GM23338 (cell line): ENCODE measurements at regions not wholly inside any gene's neighbourhood (a gene's known extent, or its start where the extent isn't known, plus 50 kb on each side); places are given as distances from the start of the nearest gene placed in this dataset.

Experiments
- CREB1 ChIP-seq: fragments of 250-450 bp; sonication (Bioruptor Pico); IDR thresholded peaks from 2 replicates; pipeline ENCODE4 v1.5.0; 2020; ENCODE audit warnings: low read depth, mild to moderate bottlenecking, moderate library complexity
- CTCF ChIP-seq, 2 experiments: fragments of 200-600 bp in 1 of 2; sonication (generic) in 1 of 2; conservative IDR thresholded peaks; 2 replicates each; pipeline versions ENCODE4 v1.5.1 to v1.6.1; 2016 to 2017; ENCODE audit warnings: antibody characterized with exemption in 2 of 2, low read depth in 2 of 2, mild to moderate bottlenecking in 2 of 2, moderate library complexity in 1 of 2
- ETS1 ChIP-seq: IDR thresholded peaks from 2 replicates; pipeline ENCODE4 v1.6.1; 2016; ENCODE audit warnings: antibody characterized with exemption
- EZH2 ChIP-seq: fragments of 200-600 bp; sonication (generic); IDR thresholded peaks from one replicate; pipeline ENCODE4 v1.8.0; 2017; ENCODE audit warnings: antibody characterized with exemption, mild to moderate bottlenecking, low read depth; ENCODE audit not compliant: unreplicated experiment
- EZH2phosphoT487 ChIP-seq: fragments of 200-600 bp; sonication (generic); IDR thresholded peaks from one replicate; pipeline ENCODE4 v1.8.1; 2018; ENCODE audit warnings: antibody characterized with exemption; ENCODE audit not compliant: unreplicated experiment
- JUNB ChIP-seq: IDR thresholded peaks from one replicate; pipeline ENCODE4 v1.6.1; 2016; ENCODE audit warnings: antibody characterized with exemption; ENCODE audit not compliant: unreplicated experiment
- POLR2AphosphoS5 ChIP-seq: IDR thresholded peaks from 2 replicates; pipeline ENCODE4 v1.6.1; 2016; ENCODE audit warnings: antibody characterized with exemption, low read depth
- STAT1 ChIP-seq: IDR thresholded peaks from one replicate; pipeline ENCODE4 v1.6.1; 2016; ENCODE audit warnings: antibody characterized with exemption; ENCODE audit not compliant: unreplicated experiment
- ZNF331 ChIP-seq: fragments of 250-450 bp; sonication (Bioruptor Pico); IDR thresholded peaks from 2 replicates; pipeline ENCODE4 v1.5.0; 2020; ENCODE audit warnings: low read depth, mild to moderate bottlenecking, moderate library complexity
- TF ChIP-seq, protein P1 (sequence below): IDR thresholded peaks from one replicate; pipeline ENCODE4 v1.6.1; 2018; ENCODE audit warnings: antibody characterized with exemption; ENCODE audit not compliant: unreplicated experiment

- TF ChIP-seq CTCF (conservative IDR thresholded peaks at IDR 0.05; ENCODE audit: low read depth in 2 of 2), result peak; percentile 74 to 84
- TF ChIP-seq EZH2, result no peak
- TF ChIP-seq POLR2AphosphoS5, result no peak
- TF ChIP-seq CREB1, result no peak
- TF ChIP-seq EZH2phosphoT487, result no peak
- TF ChIP-seq, protein P1, sequence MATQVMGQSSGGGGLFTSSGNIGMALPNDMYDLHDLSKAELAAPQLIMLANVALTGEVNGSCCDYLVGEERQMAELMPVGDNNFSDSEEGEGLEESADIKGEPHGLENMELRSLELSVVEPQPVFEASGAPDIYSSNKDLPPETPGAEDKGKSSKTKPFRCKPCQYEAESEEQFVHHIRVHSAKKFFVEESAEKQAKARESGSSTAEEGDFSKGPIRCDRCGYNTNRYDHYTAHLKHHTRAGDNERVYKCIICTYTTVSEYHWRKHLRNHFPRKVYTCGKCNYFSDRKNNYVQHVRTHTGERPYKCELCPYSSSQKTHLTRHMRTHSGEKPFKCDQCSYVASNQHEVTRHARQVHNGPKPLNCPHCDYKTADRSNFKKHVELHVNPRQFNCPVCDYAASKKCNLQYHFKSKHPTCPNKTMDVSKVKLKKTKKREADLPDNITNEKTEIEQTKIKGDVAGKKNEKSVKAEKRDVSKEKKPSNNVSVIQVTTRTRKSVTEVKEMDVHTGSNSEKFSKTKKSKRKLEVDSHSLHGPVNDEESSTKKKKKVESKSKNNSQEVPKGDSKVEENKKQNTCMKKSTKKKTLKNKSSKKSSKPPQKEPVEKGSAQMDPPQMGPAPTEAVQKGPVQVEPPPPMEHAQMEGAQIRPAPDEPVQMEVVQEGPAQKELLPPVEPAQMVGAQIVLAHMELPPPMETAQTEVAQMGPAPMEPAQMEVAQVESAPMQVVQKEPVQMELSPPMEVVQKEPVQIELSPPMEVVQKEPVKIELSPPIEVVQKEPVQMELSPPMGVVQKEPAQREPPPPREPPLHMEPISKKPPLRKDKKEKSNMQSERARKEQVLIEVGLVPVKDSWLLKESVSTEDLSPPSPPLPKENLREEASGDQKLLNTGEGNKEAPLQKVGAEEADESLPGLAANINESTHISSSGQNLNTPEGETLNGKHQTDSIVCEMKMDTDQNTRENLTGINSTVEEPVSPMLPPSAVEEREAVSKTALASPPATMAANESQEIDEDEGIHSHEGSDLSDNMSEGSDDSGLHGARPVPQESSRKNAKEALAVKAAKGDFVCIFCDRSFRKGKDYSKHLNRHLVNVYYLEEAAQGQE, result no peak
- TF ChIP-seq ZNF331 (CRISPR knock-in tag), result no peak
- no peak for TF ChIP-seq JUNB
- no peak for TF ChIP-seq STAT1
- no peak for TF ChIP-seq ETS1
Observed at GRCh38 chr18:54679318-54680149, 88.5 kb downstream of the DYNAP start.
